SK-N-MC (cell line): ENCODE measurements at regions not wholly inside any gene's neighbourhood (a gene's known extent, or its start where the extent isn't known, plus 50 kb on each side); places are given as distances from the start of the nearest gene placed in this dataset.

Experiments
- EZH2 ChIP-seq: fragments of 200-600 bp; sonication (generic); IDR thresholded peaks from one replicate; pipeline ENCODE4 v1.6.1; 2017; ENCODE audit warnings: antibody characterized with exemption
- FOXP2 ChIP-seq: optimal IDR thresholded peaks from 2 replicates; pipeline ENCODE3; 2011; ENCODE audit warnings: mild to moderate bottlenecking, moderate library complexity; ENCODE audit not compliant: insufficient read depth; ENCODE audit errors: extremely low read length, control extremely low read depth
- POLR2AphosphoS5 ChIP-seq: IDR thresholded peaks from 2 replicates; pipeline ENCODE4 v1.6.1; 2012; ENCODE audit warnings: mild to moderate bottlenecking, low read depth, low read length, borderline replicate concordance

GRCh38 chr3:87136066-87136596 is 91.0 kb upstream of the CHMP2B start:
- TF ChIP-seq EZH2 (no peak), POLR2AphosphoS5 (no peak), FOXP2 (no peak)
